CD4-positive, CD25-positive, alpha-beta regulatory T cell (primary cell): ENCODE measurements at regions not wholly inside any gene's neighbourhood (a gene's known extent, or its start where the extent isn't known, plus 50 kb on each side); places are given as distances from the start of the nearest gene placed in this dataset.

Experiments
- ATAC-seq, 2 donors: fragments of 150-1000 bp; cut with Tn5 transposase; one replicate each; pipeline ENCODE4 v1.10.0; 2021; ENCODE audit warnings: low read depth in 2 of 2, moderate number of reproducible peaks in 2 of 2, moderate library complexity in 1 of 2
- DNase-seq, 3 donors: peaks; one replicate each; pipeline versions ENCODE4 v3.0.0 to v3.0.0-alpha.2; 2012 to 2022; ENCODE audit warnings: mixed read lengths in 1 of 3
- H3K27ac ChIP-seq: one replicate; pipeline ENCODE4 v1.7.0; 2013; ENCODE audit warnings: mild to moderate bottlenecking, low read length; ENCODE audit not compliant: insufficient read depth, poor library complexity, severe bottlenecking
- H3K27me3 ChIP-seq: one replicate; pipeline ENCODE4 v1.7.0; 2013; ENCODE audit warnings: low read length; ENCODE audit not compliant: control insufficient read depth, insufficient read depth
- H3K36me3 ChIP-seq: one replicate; pipeline ENCODE4 v1.7.0; 2013; ENCODE audit warnings: mild to moderate bottlenecking, low read length, moderate library complexity; ENCODE audit not compliant: control insufficient read depth, insufficient read depth
- H3K4me1 ChIP-seq: 2 replicates; pipeline ENCODE4 v1.7.0; 2013; ENCODE audit warnings: mild to moderate bottlenecking, low read length; ENCODE audit not compliant: insufficient read depth, control insufficient read depth, poor library complexity, severe bottlenecking
- H3K4me3 ChIP-seq: one replicate; pipeline ENCODE4 v1.7.0; 2013; ENCODE audit warnings: low read depth, mild to moderate bottlenecking, low read length, moderate library complexity
- H3K9me3 ChIP-seq, 2 experiments: 1 replicate in 1 of 2; 2 replicates in 1 of 2; pipeline ENCODE4 v1.7.0; 2013; ENCODE audit warnings: low read length in 2 of 2, mild to moderate bottlenecking in 1 of 2, moderate library complexity in 1 of 2; ENCODE audit not compliant: control insufficient read depth in 2 of 2
- H3K27ac Mint-ChIP-seq, 3 donors: one replicate each; pipeline ENCODE4 v1.8.0; 2020 to 2022; ENCODE audit warnings: mild to moderate bottlenecking in 3 of 3, mixed read lengths in 3 of 3, moderate library complexity in 2 of 3
- H3K27me3 Mint-ChIP-seq: one replicate; pipeline ENCODE4 v1.8.0; 2022; ENCODE audit warnings: mild to moderate bottlenecking, mixed read lengths
- H3K36me3 Mint-ChIP-seq: one replicate; pipeline ENCODE4 v1.8.0; 2020; ENCODE audit warnings: mixed read lengths
- H3K4me1 Mint-ChIP-seq, 4 donors: one replicate each; pipeline ENCODE4 v1.8.0; 2020 to 2022; ENCODE audit warnings: mixed read lengths in 4 of 4, mild to moderate bottlenecking in 1 of 4
- H3K4me3 Mint-ChIP-seq, 4 donors: one replicate each; pipeline ENCODE4 v1.8.0; 2020 to 2022; ENCODE audit warnings: mild to moderate bottlenecking in 4 of 4, mixed read lengths in 4 of 4, moderate library complexity in 3 of 4
- H3K9me3 Mint-ChIP-seq, 7 donors: one replicate each; pipeline ENCODE4 v1.8.0; 2020 to 2022; ENCODE audit warnings: mixed read lengths in 7 of 7, mild to moderate bottlenecking in 3 of 7, moderate library complexity in 2 of 7

DNA sequence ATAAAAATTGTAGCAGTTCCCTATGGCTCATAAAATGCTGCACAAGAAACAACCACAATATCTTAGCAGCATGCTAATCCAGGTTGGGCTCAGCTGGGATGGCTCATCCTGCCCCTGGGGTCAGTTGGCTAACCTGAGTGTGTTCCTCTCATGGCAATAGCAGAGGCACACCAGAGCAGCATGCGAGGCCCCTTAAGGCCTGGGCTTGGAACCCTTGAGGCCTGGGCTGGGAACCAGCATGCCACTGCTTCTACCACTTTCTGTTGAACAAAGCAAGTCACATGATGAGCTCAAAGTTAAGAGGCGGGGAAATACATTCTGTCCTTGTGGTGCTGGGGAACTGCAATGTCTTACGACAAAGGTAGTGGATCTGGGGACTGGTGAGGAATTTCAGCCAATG lies 154.4 kb upstream of the FOXF1 start:
- no peak for ATAC-seq
- peaks cover 4% of the 10 kb centered on the region for H3K27me3 Mint-ChIP-seq
- DNase-seq: no peak

DNA sequence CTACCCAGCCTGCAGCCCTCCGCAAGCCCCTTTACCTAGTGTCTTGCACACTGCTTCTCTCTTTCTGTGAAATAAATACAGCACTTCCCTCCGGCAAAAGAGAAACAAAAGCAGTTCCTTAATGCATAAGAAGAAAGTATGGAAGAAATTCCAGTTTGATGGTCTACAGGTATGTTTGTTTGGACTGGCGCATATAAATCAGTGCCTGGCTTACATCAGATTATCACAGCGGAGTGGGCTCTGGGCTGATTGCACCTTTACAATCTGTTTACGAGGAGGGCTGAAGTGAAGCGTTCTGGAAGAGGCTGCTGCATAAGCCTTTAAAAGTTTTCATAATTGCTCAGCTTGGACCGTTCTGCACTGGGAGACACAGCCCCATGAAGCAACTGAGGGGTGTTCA lies 153.5 kb upstream of the FOXF1 start:
- no peak overlapping the region for H3K27ac ChIP-seq
- no peaks in the 10 kb centered on the region for H3K36me3 Mint-ChIP-seq
- H3K27me3 Mint-ChIP-seq: peaks cover 4% of the 10 kb centered on the region
- no peak for ATAC-seq
- no peaks in the 10 kb centered on the region for H3K4me1 ChIP-seq
- H3K9me3 Mint-ChIP-seq: peaks cover 0 to 8% (median 1%) of the 10 kb centered on the region in 7 donors
- H3K4me3 ChIP-seq: no peak overlapping the region
- H3K4me1 Mint-ChIP-seq: no peaks in the 10 kb centered on the region
- no peak overlapping the region for H3K4me3 Mint-ChIP-seq
- no peak for DNase-seq
- no peaks in the 10 kb centered on the region for H3K27me3 ChIP-seq
- no peaks in the 10 kb centered on the region for H3K36me3 ChIP-seq
- no peaks in the 10 kb centered on the region for H3K9me3 ChIP-seq
- no peak overlapping the region for H3K27ac Mint-ChIP-seq

More for the DNA sequence above, 154.4 kb upstream of the FOXF1 start:
- no peaks in the 10 kb centered on the region for H3K27me3 ChIP-seq
- no peak overlapping the region for H3K27ac ChIP-seq
- no peaks in the 10 kb centered on the region for H3K9me3 ChIP-seq
- no peaks in the 10 kb centered on the region for H3K36me3 Mint-ChIP-seq
- H3K4me1 ChIP-seq: no peaks in the 10 kb centered on the region
- peaks cover 0 to 8% (median 1%) of the 10 kb centered on the region in 7 donors for H3K9me3 Mint-ChIP-seq
- H3K36me3 ChIP-seq: no peaks in the 10 kb centered on the region
- H3K4me3 ChIP-seq: no peak overlapping the region
- H3K4me1 Mint-ChIP-seq: no peaks in the 10 kb centered on the region
- H3K4me3 Mint-ChIP-seq: no peak overlapping the region
- H3K27ac Mint-ChIP-seq: no peak overlapping the region

DNA sequence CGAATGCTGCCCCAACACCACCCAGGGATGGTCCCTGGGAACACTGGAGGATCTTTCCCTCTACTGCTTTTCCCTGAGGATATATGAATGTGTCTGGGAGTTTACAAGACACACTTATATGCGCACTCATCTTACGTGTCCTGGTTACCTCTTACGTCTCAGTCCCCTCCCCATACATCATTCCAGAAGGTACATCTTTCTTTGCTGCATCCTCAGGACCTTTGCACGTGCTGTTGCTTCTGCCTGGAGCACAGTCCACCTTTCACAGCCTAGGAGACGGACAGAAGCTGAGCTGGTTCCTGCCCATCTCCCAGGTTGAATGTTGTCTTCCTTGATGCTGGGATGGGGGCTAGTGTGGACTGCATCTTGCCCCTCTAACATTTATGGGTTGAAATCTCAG lies 153.0 kb upstream of the FOXF1 start:
- H3K9me3 Mint-ChIP-seq: peaks cover 0 to 8% (median 1%) of the 10 kb centered on the region in 7 donors
- DNase-seq: no peak
- H3K27ac ChIP-seq: no peak overlapping the region
- ATAC-seq: no peak
- no peak overlapping the region for H3K4me3 Mint-ChIP-seq
- peaks cover 4% of the 10 kb centered on the region for H3K27me3 Mint-ChIP-seq
- H3K4me1 Mint-ChIP-seq: no peaks in the 10 kb centered on the region
- H3K4me3 ChIP-seq: no peak overlapping the region
- no peaks in the 10 kb centered on the region for H3K36me3 Mint-ChIP-seq
- H3K9me3 ChIP-seq: no peaks in the 10 kb centered on the region
- H3K36me3 ChIP-seq: no peaks in the 10 kb centered on the region
- no peaks in the 10 kb centered on the region for H3K27me3 ChIP-seq
- no peak overlapping the region for H3K27ac Mint-ChIP-seq
- H3K4me1 ChIP-seq: no peaks in the 10 kb centered on the region

DNA sequence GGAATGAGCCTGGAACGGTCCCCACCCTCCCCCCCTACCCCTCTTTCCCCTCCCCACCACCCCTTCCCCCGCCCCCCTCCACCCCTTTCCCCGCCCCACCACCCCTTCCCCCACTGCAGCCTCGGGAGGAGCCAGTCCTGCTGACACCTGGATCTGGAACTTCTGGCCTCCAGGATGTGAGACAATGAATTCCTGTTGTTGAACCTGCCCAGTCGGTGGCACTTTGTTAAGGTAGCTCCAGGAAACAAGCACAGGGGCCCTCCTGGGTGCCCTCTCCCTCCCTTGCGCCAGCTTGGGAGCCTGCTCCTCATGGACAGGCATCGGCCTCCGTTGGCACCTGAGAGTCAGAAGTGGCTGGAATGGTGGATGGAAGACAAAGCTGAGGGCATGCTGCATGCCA lies 152.4 kb upstream of the FOXF1 start:
- H3K9me3 Mint-ChIP-seq: peaks cover 0 to 8% (median 0%) of the 10 kb centered on the region in 7 donors
- no peaks in the 10 kb centered on the region for H3K27me3 ChIP-seq
- H3K36me3 Mint-ChIP-seq: no peaks in the 10 kb centered on the region
- no peaks in the 10 kb centered on the region for H3K9me3 ChIP-seq
- no peak overlapping the region for H3K4me3 ChIP-seq
- H3K4me1 Mint-ChIP-seq: no peaks in the 10 kb centered on the region
- no peak for DNase-seq
- ATAC-seq: no peak
- no peak overlapping the region for H3K27ac Mint-ChIP-seq
- no peaks in the 10 kb centered on the region for H3K4me1 ChIP-seq
- no peak overlapping the region for H3K27ac ChIP-seq
- H3K27me3 Mint-ChIP-seq: peaks cover 4% of the 10 kb centered on the region
- no peaks in the 10 kb centered on the region for H3K36me3 ChIP-seq
- no peak overlapping the region for H3K4me3 Mint-ChIP-seq

DNA sequence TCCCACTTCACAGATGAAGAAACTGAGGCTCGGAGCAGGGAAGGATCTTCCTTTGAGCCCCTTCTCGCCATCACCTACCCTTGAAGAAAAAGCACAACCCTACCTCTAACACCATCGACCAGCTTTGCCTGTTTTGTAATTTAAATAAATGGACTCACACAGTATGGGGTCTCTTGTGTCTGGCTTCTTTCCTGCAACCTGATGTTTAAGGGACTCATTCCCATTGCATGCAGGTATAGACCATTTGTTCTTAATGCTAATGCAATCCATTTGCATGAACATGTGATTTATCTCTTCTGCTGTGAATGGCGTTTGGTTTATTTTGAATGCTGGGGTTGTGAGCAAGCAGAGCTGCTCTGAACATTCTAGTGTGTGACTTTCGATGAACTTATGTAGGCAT lies 150.8 kb upstream of the FOXF1 start:
- H3K4me1 Mint-ChIP-seq: no peaks in the 10 kb centered on the region
- no peak overlapping the region for H3K27ac Mint-ChIP-seq
- no peaks in the 10 kb centered on the region for H3K27me3 ChIP-seq
- H3K9me3 Mint-ChIP-seq: peaks cover 0 to 8% (median 0%) of the 10 kb centered on the region in 7 donors
- no peaks in the 10 kb centered on the region for H3K36me3 ChIP-seq
- no peaks in the 10 kb centered on the region for H3K4me1 ChIP-seq
- H3K27me3 Mint-ChIP-seq: peaks cover 4% of the 10 kb centered on the region
- ATAC-seq: no peak
- no peaks in the 10 kb centered on the region for H3K9me3 ChIP-seq
- H3K4me3 ChIP-seq: no peak overlapping the region
- H3K36me3 Mint-ChIP-seq: no peaks in the 10 kb centered on the region
- no peak for DNase-seq
- no peak overlapping the region for H3K27ac ChIP-seq
- H3K4me3 Mint-ChIP-seq: no peak overlapping the region

DNA sequence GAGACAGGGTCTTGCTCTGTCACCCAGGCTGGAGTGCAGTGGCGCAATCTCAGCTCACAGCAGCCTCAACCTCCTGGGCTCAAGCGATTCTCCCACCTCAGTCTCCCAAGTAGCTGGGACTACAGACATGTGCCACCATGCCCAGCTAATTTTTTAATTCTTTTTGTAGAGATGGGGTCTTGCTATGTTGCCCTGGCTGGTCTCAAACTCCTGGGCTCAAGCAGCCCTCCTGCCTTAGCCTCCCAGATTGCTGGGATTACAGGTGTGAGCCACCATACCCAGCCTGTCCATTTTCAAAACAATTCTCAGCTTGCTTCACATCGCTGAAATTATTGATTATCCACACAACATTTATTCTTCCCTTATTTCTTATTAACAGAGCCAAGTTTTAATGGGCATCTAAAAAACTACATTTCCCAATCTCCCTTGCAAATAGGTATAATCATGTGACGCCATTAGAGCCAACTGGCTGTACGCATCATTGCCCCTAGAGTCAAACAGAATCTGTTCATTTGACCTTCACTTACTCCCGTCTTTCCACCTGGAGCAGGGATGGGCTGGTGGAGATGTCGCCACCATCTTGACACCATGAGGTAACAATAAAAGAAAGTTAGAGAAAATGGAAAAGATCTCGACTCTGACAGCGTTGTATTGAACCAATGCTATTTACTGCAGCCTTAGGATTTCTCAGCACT lies 148.0 kb upstream of the FOXF1 start:
- no peak overlapping the region for H3K27ac ChIP-seq
- no peak overlapping the region for H3K4me3 ChIP-seq
- no peaks in the 10 kb centered on the region for H3K4me1 ChIP-seq
- H3K36me3 ChIP-seq: no peaks in the 10 kb centered on the region
- Mint-ChIP-seq H3K27ac (no peak overlapping the region), H3K36me3 (no peaks in the 10 kb centered on the region), H3K4me3 (no peak overlapping the region), H3K27me3 (peaks cover 8% of the 10 kb centered on the region), H3K4me1 (no peaks in the 10 kb centered on the region), H3K9me3 (peaks cover 0 to 2% (median 0%) of the 10 kb centered on the region in 7 donors)
- H3K27me3 ChIP-seq: no peaks in the 10 kb centered on the region
- H3K9me3 ChIP-seq: no peaks in the 10 kb centered on the region
- ATAC-seq (no peak), DNase-seq (no peak)

DNA sequence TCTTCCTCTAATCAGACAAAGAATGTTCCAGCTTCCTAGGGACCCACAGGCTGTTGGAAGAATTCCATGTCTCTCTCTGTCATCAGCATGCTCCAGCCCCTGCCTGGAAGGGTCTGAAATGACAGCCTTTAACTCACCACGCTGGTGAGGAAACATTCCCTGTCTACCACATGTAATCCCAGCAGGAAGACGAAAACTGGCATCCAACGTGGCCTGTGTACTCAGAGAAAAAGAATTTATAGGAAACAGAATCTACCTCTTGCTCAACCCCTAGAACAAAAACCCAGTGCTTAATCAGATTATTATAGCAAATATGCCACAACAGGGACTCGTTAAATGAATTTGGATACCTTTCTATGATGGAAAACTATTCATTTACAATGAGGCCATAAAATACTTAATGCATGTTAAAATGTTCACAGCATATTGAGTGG lies 147.3 kb upstream of the FOXF1 start:
- H3K4me3 Mint-ChIP-seq: no peak overlapping the region
- Histone ChIP-seq H3K27me3 (no peaks in the 10 kb centered on the region), H3K4me3 (no peak overlapping the region), H3K9me3 (no peaks in the 10 kb centered on the region), H3K27ac (no peak overlapping the region), H3K36me3 (no peaks in the 10 kb centered on the region), H3K4me1 (no peaks in the 10 kb centered on the region)
- H3K27me3 Mint-ChIP-seq: peaks cover 8% of the 10 kb centered on the region
- no peaks in the 10 kb centered on the region for H3K36me3 Mint-ChIP-seq
- ATAC-seq (no peak), DNase-seq (no peak)
- H3K4me1 Mint-ChIP-seq: no peaks in the 10 kb centered on the region
- no peak overlapping the region for H3K27ac Mint-ChIP-seq
- H3K9me3 Mint-ChIP-seq: peaks cover 0 to 2% (median 0%) of the 10 kb centered on the region in 7 donors
